ENCODE measurements at regions not wholly inside any gene's neighbourhood (a gene's known extent, or its start where the extent isn't known, plus 50 kb on each side); places are given as distances from the start of the nearest gene placed in this dataset.

DNA sequence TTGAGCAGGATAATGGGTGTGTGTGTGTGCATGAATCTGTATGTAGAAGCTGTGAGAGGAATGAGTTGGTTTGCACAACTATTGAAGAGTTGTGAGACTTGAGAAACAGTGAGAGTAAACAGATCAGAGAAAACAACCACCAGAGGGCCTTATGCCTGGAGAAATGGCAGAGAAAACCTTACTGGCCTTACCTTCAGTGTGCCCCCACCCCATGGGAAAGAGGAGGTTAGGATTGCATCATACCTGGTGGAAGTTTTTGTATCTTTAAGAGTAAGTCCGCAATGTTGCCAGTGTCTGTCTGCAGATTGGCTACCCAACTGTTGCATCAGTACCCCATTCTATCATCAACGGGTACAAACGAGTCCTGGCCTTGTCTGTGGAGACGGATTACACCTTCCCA is 1909.4 kb upstream of the WWC1 start:
- H4K8ac ChIP-seq (ENCODE audit: low read depth, low read length) = no peak overlapping the region
- H3K79me2 ChIP-seq (ENCODE audit: control insufficient read depth, insufficient read depth, low read length, poor library complexity) = no peaks in the 10 kb centered on the region
- H3K4me1 ChIP-seq (ENCODE audit: control insufficient read depth in 1 of 2, insufficient read depth in 2 of 2, low read length in 2 of 2) = no peaks in the 10 kb centered on the region
- no peak overlapping the region for H3K4me3 ChIP-seq (ENCODE audit: low read depth, low read length)
- no peak overlapping the region for H2BK5ac ChIP-seq (ENCODE audit: low read depth, low read length, poor library complexity)
- no peak overlapping the region for H2AFZ ChIP-seq (ENCODE audit: insufficient read depth, low read length, poor library complexity)
- DNase-seq = no peak
- H3K27ac ChIP-seq (ENCODE audit: low read depth, low read length) = no peak overlapping the region
- no peaks in the 10 kb centered on the region for H3K36me3 ChIP-seq (ENCODE audit: control insufficient read depth in 1 of 2, insufficient read depth in 2 of 2, low read length in 2 of 2)
- WGBS (ENCODE audit: extremely low coverage, insufficient coverage, insufficient read length) = no CpG with 5 or more reads among the region's 4 CpGs
- H3K23ac ChIP-seq (ENCODE audit: low read length) = no peak overlapping the region
- peaks cover 7% of the 10 kb centered on the region for H3K9me3 ChIP-seq (ENCODE audit: insufficient read depth, low read depth, low read length)
- no peak overlapping the region for H2AK5ac ChIP-seq (ENCODE audit: low read length)
- H4K12ac ChIP-seq (ENCODE audit: low read depth, low read length) = no peak overlapping the region
- H3K4ac ChIP-seq (ENCODE audit: low read depth, low read length) = no peak overlapping the region
- H3K14ac ChIP-seq (ENCODE audit: low read length) = no peak overlapping the region
- H3K79me1 ChIP-seq (ENCODE audit: low read length) = no peaks in the 10 kb centered on the region
- no peak overlapping the region for H2BK12ac ChIP-seq (ENCODE audit: low read length)
- no peak overlapping the region for H2BK120ac ChIP-seq (ENCODE audit: insufficient read depth, low read length, poor library complexity)
- no peak overlapping the region for H3K18ac ChIP-seq (ENCODE audit: low read length)
- no peak overlapping the region for H4K91ac ChIP-seq (ENCODE audit: low read depth, low read length)
- H3K27me3 ChIP-seq (ENCODE audit: insufficient read depth, low read length) = no peaks in the 10 kb centered on the region
- no peak overlapping the region for H3K4me2 ChIP-seq (ENCODE audit: low read length)
- H3K9ac ChIP-seq (ENCODE audit: low read length) = no peak overlapping the region

DNA sequence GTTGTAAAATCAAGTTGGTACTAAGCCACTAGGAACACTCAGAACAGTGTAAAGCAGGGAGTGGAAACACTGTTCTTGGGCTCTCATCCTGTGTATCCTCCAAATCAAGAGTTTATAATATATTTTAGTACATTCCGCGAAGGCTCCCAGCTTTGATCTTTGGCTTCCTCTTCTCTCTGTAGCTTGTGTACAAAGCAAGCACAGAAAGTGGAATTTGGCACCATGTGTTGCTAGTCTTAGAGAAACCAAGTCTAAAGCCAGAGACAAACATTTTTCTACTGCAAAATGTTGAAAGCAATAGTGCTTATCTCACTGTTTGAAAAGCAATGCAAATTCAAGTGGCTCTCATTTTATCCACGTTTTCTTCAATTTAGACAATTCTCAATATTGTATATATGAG is 1893.3 kb upstream of the WWC1 start:
- Histone ChIP-seq H3K4me1 (ENCODE audit: control insufficient read depth in 1 of 2, insufficient read depth in 2 of 2, low read length in 2 of 2) (peaks cover 0 to 2% of the 10 kb centered on the region in 2 experiments), H4K8ac (ENCODE audit: low read depth, low read length) (no peak overlapping the region), H3K9me3 (ENCODE audit: insufficient read depth, low read depth, low read length) (no peaks in the 10 kb centered on the region), H4K91ac (ENCODE audit: low read depth, low read length) (no peak overlapping the region), H2BK5ac (ENCODE audit: low read depth, low read length, poor library complexity) (no peak overlapping the region), H3K14ac (ENCODE audit: low read length) (no peak overlapping the region), H3K23ac (ENCODE audit: low read length) (no peak overlapping the region), H3K27me3 (ENCODE audit: insufficient read depth, low read length) (no peaks in the 10 kb centered on the region), H3K4me3 (ENCODE audit: low read depth, low read length) (no peak overlapping the region), H3K4ac (ENCODE audit: low read depth, low read length) (no peak overlapping the region), H2BK12ac (ENCODE audit: low read length) (no peak overlapping the region), H3K36me3 (ENCODE audit: control insufficient read depth in 1 of 2, insufficient read depth in 2 of 2, low read length in 2 of 2) (no peaks in the 10 kb centered on the region), H3K27ac (ENCODE audit: low read depth, low read length) (no peak overlapping the region), H2AFZ (ENCODE audit: insufficient read depth, low read length, poor library complexity) (no peak overlapping the region), H2BK120ac (ENCODE audit: insufficient read depth, low read length, poor library complexity) (no peak overlapping the region), H3K18ac (ENCODE audit: low read length) (no peak overlapping the region), H2AK5ac (ENCODE audit: low read length) (no peak overlapping the region), H3K9ac (ENCODE audit: low read length) (no peak overlapping the region), H3K79me2 (ENCODE audit: control insufficient read depth, insufficient read depth, low read length, poor library complexity) (no peaks in the 10 kb centered on the region), H3K79me1 (ENCODE audit: low read length) (no peaks in the 10 kb centered on the region), H4K12ac (ENCODE audit: low read depth, low read length) (no peak overlapping the region), H3K4me2 (ENCODE audit: low read length) (no peak overlapping the region)
- DNase-seq = no peak
- WGBS (ENCODE audit: extremely low coverage, insufficient coverage, insufficient read length) = no CpG with 5 or more reads among the region's 3 CpGs

- no peak overlapping the region for H3K18ac ChIP-seq (ENCODE audit: low read length)
- peak in 1 of 2 donors; percentile 5 for DNase-seq
- H3K36me3 ChIP-seq (ENCODE audit: control insufficient read depth in 1 of 2, insufficient read depth in 2 of 2, low read length in 2 of 2) = no peaks in the 10 kb centered on the region
- no peak overlapping the region for H3K4ac ChIP-seq (ENCODE audit: low read depth, low read length)
- H2AK5ac ChIP-seq (ENCODE audit: low read length) = no peak overlapping the region
- H3K4me2 ChIP-seq (ENCODE audit: low read length) = peak overlapping the region; percentile 22
- H3K9me3 ChIP-seq (ENCODE audit: insufficient read depth, low read depth, low read length) = no peaks in the 10 kb centered on the region
- no peak overlapping the region for H3K14ac ChIP-seq (ENCODE audit: low read length)
- H3K4me1 ChIP-seq (ENCODE audit: control insufficient read depth in 1 of 2, insufficient read depth in 2 of 2, low read length in 2 of 2) = peaks cover 0 to 2% of the 10 kb centered on the region in 2 experiments
- H4K12ac ChIP-seq (ENCODE audit: low read depth, low read length) = no peak overlapping the region
- no peak overlapping the region for H3K4me3 ChIP-seq (ENCODE audit: low read depth, low read length)
- WGBS (ENCODE audit: extremely low coverage, insufficient coverage, insufficient read length) = no CpG with 5 or more reads among the region's 2 CpGs
- H2BK12ac ChIP-seq (ENCODE audit: low read length) = no peak overlapping the region
- no peaks in the 10 kb centered on the region for H3K27me3 ChIP-seq (ENCODE audit: insufficient read depth, low read length)
- H4K91ac ChIP-seq (ENCODE audit: low read depth, low read length) = no peak overlapping the region
- H2BK120ac ChIP-seq (ENCODE audit: insufficient read depth, low read length, poor library complexity) = no peak overlapping the region
- no peaks in the 10 kb centered on the region for H3K79me2 ChIP-seq (ENCODE audit: control insufficient read depth, insufficient read depth, low read length, poor library complexity)
- no peaks in the 10 kb centered on the region for H3K79me1 ChIP-seq (ENCODE audit: low read length)
- no peak overlapping the region for H3K9ac ChIP-seq (ENCODE audit: low read length)
- no peak overlapping the region for H4K8ac ChIP-seq (ENCODE audit: low read depth, low read length)
- no peak overlapping the region for H2AFZ ChIP-seq (ENCODE audit: insufficient read depth, low read length, poor library complexity)
- no peak overlapping the region for H2BK5ac ChIP-seq (ENCODE audit: low read depth, low read length, poor library complexity)
- no peak overlapping the region for H3K27ac ChIP-seq (ENCODE audit: low read depth, low read length)
- H3K23ac ChIP-seq (ENCODE audit: low read length) = no peak overlapping the region
These were observed 1891.7 kb upstream of the WWC1 start for GRCh38 chr5:166399781-166400180.

DNA sequence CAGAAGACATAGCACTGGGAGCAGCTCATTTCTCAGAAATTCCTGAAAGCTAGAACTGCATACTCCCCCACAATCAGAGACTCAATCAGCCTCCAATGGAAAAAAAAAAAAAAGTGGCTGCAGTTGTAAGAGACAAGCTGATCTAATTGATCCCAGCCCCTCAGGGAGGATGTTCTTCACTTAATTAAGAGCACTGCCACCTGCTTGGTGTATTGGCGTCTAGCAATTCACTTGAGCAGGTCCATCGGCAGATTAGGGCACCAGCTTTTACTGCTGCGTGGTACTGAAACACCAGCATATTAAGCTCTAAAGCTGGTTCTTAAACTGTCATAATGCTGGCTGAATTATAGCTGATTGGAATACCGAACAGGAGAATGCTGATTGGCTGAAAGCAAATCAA is 1890.1 kb upstream of the WWC1 start:
- no peak overlapping the region for H3K14ac ChIP-seq (ENCODE audit: low read length)
- H3K27ac ChIP-seq (ENCODE audit: low read depth, low read length) = no peak overlapping the region
- no peak overlapping the region for H2BK5ac ChIP-seq (ENCODE audit: low read depth, low read length, poor library complexity)
- H3K9ac ChIP-seq (ENCODE audit: low read length) = no peak overlapping the region
- DNase-seq = no peak
- no peak overlapping the region for H3K4ac ChIP-seq (ENCODE audit: low read depth, low read length)
- no peak overlapping the region for H4K91ac ChIP-seq (ENCODE audit: low read depth, low read length)
- H3K4me3 ChIP-seq (ENCODE audit: low read depth, low read length) = no peak overlapping the region
- no CpG with 5 or more reads among the region's 4 CpGs for whole genome bisulfite sequencing (ENCODE audit: extremely low coverage, insufficient coverage, insufficient read length)
- H3K36me3 ChIP-seq (ENCODE audit: control insufficient read depth in 1 of 2, insufficient read depth in 2 of 2, low read length in 2 of 2) = no peaks in the 10 kb centered on the region
- no peak overlapping the region for H2AFZ ChIP-seq (ENCODE audit: insufficient read depth, low read length, poor library complexity)
- H3K79me2 ChIP-seq (ENCODE audit: control insufficient read depth, insufficient read depth, low read length, poor library complexity) = no peaks in the 10 kb centered on the region
- H3K79me1 ChIP-seq (ENCODE audit: low read length) = no peaks in the 10 kb centered on the region
- H3K9me3 ChIP-seq (ENCODE audit: insufficient read depth, low read depth, low read length) = no peaks in the 10 kb centered on the region
- no peak overlapping the region for H2AK5ac ChIP-seq (ENCODE audit: low read length)
- H3K18ac ChIP-seq (ENCODE audit: low read length) = no peak overlapping the region
- H3K4me1 ChIP-seq (ENCODE audit: control insufficient read depth in 1 of 2, insufficient read depth in 2 of 2, low read length in 2 of 2) = peaks cover 0 to 2% of the 10 kb centered on the region in 2 experiments
- H2BK120ac ChIP-seq (ENCODE audit: insufficient read depth, low read length, poor library complexity) = no peak overlapping the region
- no peak overlapping the region for H2BK12ac ChIP-seq (ENCODE audit: low read length)
- H4K12ac ChIP-seq (ENCODE audit: low read depth, low read length) = no peak overlapping the region
- H4K8ac ChIP-seq (ENCODE audit: low read depth, low read length) = no peak overlapping the region
- no peak overlapping the region for H3K23ac ChIP-seq (ENCODE audit: low read length)
- H3K27me3 ChIP-seq (ENCODE audit: insufficient read depth, low read length) = no peaks in the 10 kb centered on the region
- H3K4me2 ChIP-seq (ENCODE audit: low read length) = no peak overlapping the region

All from trophoblast cell (in vitro differentiated cells and primary cell).